ENCODE measurements at regions not wholly inside any gene's neighbourhood (a gene's known extent, or its start where the extent isn't known, plus 50 kb on each side); places are given as distances from the start of the nearest gene placed in this dataset.

GRCh38 chr10:36638462-36639155, 486.8 kb upstream of the ANKRD30A start:
- TF ChIP-seq MAX (IDR thresholded peaks at IDR 0.05) (no peak), USF1 (IDR thresholded peaks at IDR 0.05) (no peak), RAD21 (IDR thresholded peaks at IDR 0.05; ENCODE audit: low read depth) (no peak), ZBTB7A (IDR thresholded peaks at IDR 0.05; ENCODE audit: low read depth) (no peak), TAF1 (IDR thresholded peaks at IDR 0.05; ENCODE audit: low read depth) (no peak), TCF12 (IDR thresholded peaks at IDR 0.05; ENCODE audit: low read depth) (no peak), NFIC (IDR thresholded peaks at IDR 0.05) (no peak), EGR1 (IDR thresholded peaks at IDR 0.05) (no peak), EP300 (IDR thresholded peaks at IDR 0.05; ENCODE audit: borderline replicate concordance) (no peak), REST (IDR thresholded peaks at IDR 0.05; ENCODE audit: low read depth) (no peak)

- no peak for TF ChIP-seq TEAD4 (IDR thresholded peaks at IDR 0.05)
- TF ChIP-seq EP300 (IDR thresholded peaks at IDR 0.05; ENCODE audit: borderline replicate concordance): no peak
- no peak for TF ChIP-seq TAF1 (IDR thresholded peaks at IDR 0.05; ENCODE audit: low read depth)
- no peak for TF ChIP-seq TCF12 (IDR thresholded peaks at IDR 0.05; ENCODE audit: low read depth)
- no peak for TF ChIP-seq RAD21 (IDR thresholded peaks at IDR 0.05; ENCODE audit: low read depth)
- no peak for TF ChIP-seq REST (IDR thresholded peaks at IDR 0.05; ENCODE audit: low read depth)
- TF ChIP-seq NFIC (IDR thresholded peaks at IDR 0.05): no peak
- no peak for TF ChIP-seq CEBPB (IDR thresholded peaks at IDR 0.05)
- TF ChIP-seq YY1 (IDR thresholded peaks at IDR 0.05; ENCODE audit: low read depth): no peak
- TF ChIP-seq EGR1 (IDR thresholded peaks at IDR 0.05): no peak
- TF ChIP-seq CREB1 (IDR thresholded peaks at IDR 0.05; ENCODE audit: low read depth): no peak
- no peak for TF ChIP-seq MAX (IDR thresholded peaks at IDR 0.05)
- no peak for TF ChIP-seq ZBTB7A (IDR thresholded peaks at IDR 0.05; ENCODE audit: low read depth)
Measured at GRCh38 chr10:36636879-36637278, 488.5 kb upstream of the ANKRD30A start.

GRCh38 chr10:36636285-36636839, 489.0 kb upstream of the ANKRD30A start:
- TF ChIP-seq MAX (IDR thresholded peaks at IDR 0.05): no peak
- TF ChIP-seq TEAD4 (IDR thresholded peaks at IDR 0.05): no peak
- TF ChIP-seq REST (IDR thresholded peaks at IDR 0.05; ENCODE audit: low read depth): no peak
- TF ChIP-seq TCF12 (IDR thresholded peaks at IDR 0.05; ENCODE audit: low read depth): no peak
- TF ChIP-seq YY1 (IDR thresholded peaks at IDR 0.05; ENCODE audit: low read depth): no peak
- no peak for TF ChIP-seq CEBPB (IDR thresholded peaks at IDR 0.05)
- TF ChIP-seq USF1 (IDR thresholded peaks at IDR 0.05): no peak
- no peak for TF ChIP-seq FOXM1 (IDR thresholded peaks at IDR 0.05; ENCODE audit: borderline replicate concordance, low read depth)
- no peak for TF ChIP-seq EGR1 (IDR thresholded peaks at IDR 0.05)
- TF ChIP-seq ZBTB7A (IDR thresholded peaks at IDR 0.05; ENCODE audit: low read depth): no peak
- no peak for TF ChIP-seq RAD21 (IDR thresholded peaks at IDR 0.05; ENCODE audit: low read depth)

- TF ChIP-seq TEAD4 (IDR thresholded peaks at IDR 0.05) (no peak), ZBTB7A (IDR thresholded peaks at IDR 0.05; ENCODE audit: low read depth) (no peak)
Measured at GRCh38 chr10:36634916-36635315, 490.5 kb upstream of the ANKRD30A start.
